Smooth muscle cell (in vitro differentiated cells): ENCODE measurements at regions not wholly inside any gene's neighbourhood (a gene's known extent, or its start where the extent isn't known, plus 50 kb on each side); places are given as distances from the start of the nearest gene placed in this dataset.

Experiments
- DNase-seq: peaks from one replicate; lab custom pipeline; 2025; ENCODE audit not compliant: unreplicated experiment; lab: John Stamatoyannopoulos, UW
- H2AFZ ChIP-seq: fragments of 200-600 bp; sonication (generic); 2 replicates; pipeline ENCODE4 v1.6.0; 2016; ENCODE audit warnings: antibody characterized with exemption, low read depth, mild to moderate bottlenecking
- H3F3A ChIP-seq: fragments of 200-600 bp; sonication (generic); 2 replicates; pipeline ENCODE4 v1.6.0; 2017; ENCODE audit warnings: antibody characterized with exemption, low read depth
- H3K27ac ChIP-seq: fragments of 200-600 bp; sonication (generic); 2 replicates; pipeline ENCODE4 v1.5.1; 2016; ENCODE audit warnings: low read depth, mild to moderate bottlenecking
- H3K27me3 ChIP-seq: fragments of 200-600 bp; sonication (generic); 2 replicates; pipeline ENCODE4 v1.6.1; 2016; ENCODE audit warnings: low read depth, mild to moderate bottlenecking
- H3K36me3 ChIP-seq: fragments of 200-600 bp; sonication (generic); 2 replicates; pipeline ENCODE4 v1.5.1; 2016; ENCODE audit warnings: low read depth
- H3K4me1 ChIP-seq: fragments of 200-600 bp; sonication (generic); 2 replicates; pipeline ENCODE4 v1.5.1; 2016; ENCODE audit warnings: low read depth
- H3K4me2 ChIP-seq: fragments of 200-600 bp; sonication (generic); 2 replicates; pipeline ENCODE4 v1.6.0; 2016; ENCODE audit warnings: mild to moderate bottlenecking
- H3K4me3 ChIP-seq: fragments of 200-600 bp; sonication (generic); 2 replicates; pipeline ENCODE4 v1.5.1; 2016; ENCODE audit warnings: mild to moderate bottlenecking
- H3K79me2 ChIP-seq: fragments of 200-600 bp; sonication (generic); 2 replicates; pipeline ENCODE4 v1.6.0; 2016; ENCODE audit warnings: low read depth, mild to moderate bottlenecking
- H3K9ac ChIP-seq: fragments of 200-600 bp; sonication (generic); 2 replicates; pipeline ENCODE4 v1.6.0; 2016; ENCODE audit warnings: low read depth
- H3K9me3 ChIP-seq: fragments of 200-600 bp; sonication (generic); replicated peaks from 2 replicates; pipeline ENCODE4 v1.5.1; 2016; ENCODE audit warnings: low read depth
- H4K20me1 ChIP-seq: fragments of 200-600 bp; sonication (generic); 2 replicates; pipeline ENCODE4 v1.6.0; 2016; ENCODE audit warnings: low read depth
- WGBS: methylation state at CpG from one replicate; pipeline ENCODE4 v1.1.7; 2016; ENCODE audit warnings: low lambda C conversion rate; 5-methylcytosine and 5-hydroxymethylcytosine counted together
- TF ChIP-seq, protein P1 (sequence below): fragments of 200-600 bp; sonication (generic); IDR thresholded peaks from 2 replicates; pipeline ENCODE4 v1.5.1; 2017; ENCODE audit warnings: borderline replicate concordance, mild to moderate bottlenecking, antibody characterized with exemption; ENCODE audit not compliant: insufficient read depth, poor library complexity, severe bottlenecking

DNA sequence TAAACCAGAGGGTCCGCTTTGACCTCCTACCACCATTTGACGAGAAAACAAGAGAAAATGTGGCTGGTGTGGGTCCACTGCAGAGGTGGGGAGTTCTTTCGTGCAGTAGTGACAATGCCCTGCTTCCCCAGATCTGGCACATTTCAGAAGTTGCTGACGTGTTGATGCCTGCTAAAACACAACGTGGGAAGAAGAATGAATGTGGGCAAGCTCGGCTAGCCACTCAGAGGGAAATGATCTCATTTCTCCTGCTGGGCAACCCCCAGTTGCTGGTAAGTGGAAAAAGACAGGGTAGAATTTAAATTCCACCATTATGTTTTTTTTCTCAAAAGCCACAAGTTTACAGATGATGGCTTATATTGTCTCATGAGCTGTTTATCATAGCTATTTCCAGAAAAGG, 77.9 kb downstream of the LUZP4 start:
- Histone ChIP-seq H3K4me1 (peaks cover 43% of the 10 kb centered on the region), H3K4me2 (peak overlapping the region; percentile 82), H3F3A (peaks cover 28% of the 10 kb centered on the region), H3K79me2 (no peaks in the 10 kb centered on the region), H3K27ac (peak overlapping the region; percentile 99), H3K36me3 (no peaks in the 10 kb centered on the region), H3K4me3 (no peak overlapping the region), H3K9ac (peak overlapping the region; percentile 94), H4K20me1 (no peaks in the 10 kb centered on the region), H3K27me3 (no peaks in the 10 kb centered on the region), H3K9me3 (no peaks in the 10 kb centered on the region), H2AFZ (no peak overlapping the region)
- TF ChIP-seq, protein P1, sequence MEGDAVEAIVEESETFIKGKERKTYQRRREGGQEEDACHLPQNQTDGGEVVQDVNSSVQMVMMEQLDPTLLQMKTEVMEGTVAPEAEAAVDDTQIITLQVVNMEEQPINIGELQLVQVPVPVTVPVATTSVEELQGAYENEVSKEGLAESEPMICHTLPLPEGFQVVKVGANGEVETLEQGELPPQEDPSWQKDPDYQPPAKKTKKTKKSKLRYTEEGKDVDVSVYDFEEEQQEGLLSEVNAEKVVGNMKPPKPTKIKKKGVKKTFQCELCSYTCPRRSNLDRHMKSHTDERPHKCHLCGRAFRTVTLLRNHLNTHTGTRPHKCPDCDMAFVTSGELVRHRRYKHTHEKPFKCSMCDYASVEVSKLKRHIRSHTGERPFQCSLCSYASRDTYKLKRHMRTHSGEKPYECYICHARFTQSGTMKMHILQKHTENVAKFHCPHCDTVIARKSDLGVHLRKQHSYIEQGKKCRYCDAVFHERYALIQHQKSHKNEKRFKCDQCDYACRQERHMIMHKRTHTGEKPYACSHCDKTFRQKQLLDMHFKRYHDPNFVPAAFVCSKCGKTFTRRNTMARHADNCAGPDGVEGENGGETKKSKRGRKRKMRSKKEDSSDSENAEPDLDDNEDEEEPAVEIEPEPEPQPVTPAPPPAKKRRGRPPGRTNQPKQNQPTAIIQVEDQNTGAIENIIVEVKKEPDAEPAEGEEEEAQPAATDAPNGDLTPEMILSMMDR = no peak
- peak; percentile 5 for DNase-seq
- WGBS = 13% methylated on average over 6 of the region's 6 CpGs

DNA sequence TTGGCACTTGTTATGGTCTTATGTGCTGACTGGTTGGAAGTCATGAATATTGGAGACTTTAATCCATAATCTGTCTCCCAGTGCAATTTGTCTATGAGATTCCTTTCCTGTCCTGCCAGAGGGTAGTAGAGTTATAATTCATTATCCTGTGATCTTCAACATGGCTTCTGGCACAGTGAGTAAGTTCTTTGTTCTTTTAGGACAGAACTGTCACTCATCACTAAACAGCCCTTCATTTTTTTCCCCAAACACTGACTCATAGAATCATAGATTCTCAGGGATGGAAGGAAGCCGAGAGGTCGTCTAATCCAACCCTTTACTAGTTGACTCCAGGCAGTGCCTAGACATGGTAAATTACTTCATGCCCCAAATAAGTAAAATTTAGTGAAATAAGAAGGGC, 78.4 kb downstream of the LUZP4 start:
- H3K79me2 ChIP-seq = no peaks in the 10 kb centered on the region
- H3K36me3 ChIP-seq = no peaks in the 10 kb centered on the region
- no peak for DNase-seq
- H3F3A ChIP-seq = peaks cover 28% of the 10 kb centered on the region
- peak overlapping the region; percentile 94 for H3K9ac ChIP-seq
- peak overlapping the region; percentile 40 for H2AFZ ChIP-seq
- no peaks in the 10 kb centered on the region for H3K27me3 ChIP-seq
- peak overlapping the region; percentile 99 for H3K27ac ChIP-seq
- H3K4me1 ChIP-seq = peaks cover 46% of the 10 kb centered on the region
- WGBS = 2% methylated on average over 2 of the region's 2 CpGs
- no peaks in the 10 kb centered on the region for H4K20me1 ChIP-seq
- H3K4me3 ChIP-seq = no peak overlapping the region
- peak overlapping the region; percentile 82 for H3K4me2 ChIP-seq
- TF ChIP-seq, protein P1 = no peak
- no peaks in the 10 kb centered on the region for H3K9me3 ChIP-seq

DNA sequence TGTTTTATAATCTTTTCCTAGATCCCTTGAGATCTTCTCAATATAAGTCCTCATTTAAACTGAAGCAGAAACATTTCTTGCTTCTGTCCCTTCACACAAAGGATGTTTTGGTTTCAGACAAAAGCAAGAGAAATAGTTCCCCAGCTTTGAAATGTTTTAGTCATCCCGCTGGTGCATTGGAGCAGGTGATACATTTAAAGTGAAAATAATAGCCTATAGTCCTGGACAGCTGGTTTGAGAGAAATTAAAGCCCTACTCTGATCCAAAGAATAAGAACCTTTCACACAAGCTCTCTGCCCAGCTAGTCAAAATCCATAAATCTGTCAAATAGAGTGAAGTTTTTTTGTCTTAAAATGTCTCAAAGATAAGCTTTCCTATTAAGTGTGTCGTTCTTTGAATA, 79.4 kb downstream of the LUZP4 start:
- Histone ChIP-seq H3F3A (peaks cover 23% of the 10 kb centered on the region), H4K20me1 (no peaks in the 10 kb centered on the region), H3K4me1 (peaks cover 47% of the 10 kb centered on the region), H3K4me3 (no peak overlapping the region), H3K4me2 (peak overlapping the region; percentile 82), H3K79me2 (no peaks in the 10 kb centered on the region), H3K9ac (peak overlapping the region; percentile 94), H3K36me3 (no peaks in the 10 kb centered on the region), H3K9me3 (no peaks in the 10 kb centered on the region), H2AFZ (no peak overlapping the region), H3K27me3 (no peaks in the 10 kb centered on the region), H3K27ac (peak overlapping the region; percentile 99)
- TF ChIP-seq, protein P1 = no peak
- no peak for DNase-seq
- WGBS = 43% methylated on average over 2 of the region's 2 CpGs

DNA sequence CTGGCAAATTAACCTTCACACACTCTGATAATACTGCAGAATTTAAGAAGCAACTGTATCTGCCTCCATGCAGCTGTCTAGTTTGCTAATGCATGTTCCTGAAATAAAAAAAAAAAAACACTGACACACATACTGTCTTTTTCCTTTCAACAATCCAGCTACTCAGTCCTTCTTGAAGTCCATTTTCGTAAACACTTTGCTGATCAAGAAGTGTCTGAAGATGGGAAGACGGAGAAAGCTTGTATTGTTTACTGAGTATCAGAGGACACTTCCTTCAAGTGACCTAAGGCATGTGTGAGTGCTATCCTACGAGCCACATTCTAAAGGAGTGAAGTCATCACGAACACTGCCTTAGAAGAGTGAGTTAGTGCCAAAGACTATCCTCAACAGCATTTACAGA, 82.6 kb downstream of the LUZP4 start:
- Histone ChIP-seq H2AFZ (peak overlapping the region; percentile 41), H3K4me2 (peak overlapping the region; percentile 62)

More for the DNA sequence above, 82.6 kb downstream of the LUZP4 start:
- TF ChIP-seq, protein P1 = no peak
- no peaks in the 10 kb centered on the region for H3K79me2 ChIP-seq
- H3K4me1 ChIP-seq = peaks cover 38% of the 10 kb centered on the region
- no peak overlapping the region for H3K4me3 ChIP-seq
- peaks cover 18% of the 10 kb centered on the region for H3F3A ChIP-seq
- 2% methylated on average over 4 of the region's 4 CpGs for WGBS
- H3K9me3 ChIP-seq = no peaks in the 10 kb centered on the region
- DNase-seq = no peak
- H3K27me3 ChIP-seq = no peaks in the 10 kb centered on the region
- H3K36me3 ChIP-seq = no peaks in the 10 kb centered on the region
- H3K9ac ChIP-seq = peak overlapping the region; percentile 42
- no peaks in the 10 kb centered on the region for H4K20me1 ChIP-seq
- peak overlapping the region; percentile 86 for H3K27ac ChIP-seq
